Stomach (tissue), 8 donors: ENCODE measurements at regions not wholly inside any gene's neighbourhood (a gene's known extent, or its start where the extent isn't known, plus 50 kb on each side); places are given as distances from the start of the nearest gene placed in this dataset.
"Not testable (repeated sequence)": the region's sequence is repeated elsewhere in the genome, so short reads cannot be mapped to it uniquely, and the experiment has no call there.

Source experiments
- DNase-seq, 2 donors: peaks; one replicate each; pipeline versions ENCODE4 v3.0.0 to v3.0.0-alpha.2; 2013 to 2019
- H3K27ac ChIP-seq, 5 donors: fragments of 200-600 bp in 4 of 5; sonication (generic) in 4 of 5; one replicate each; pipeline ENCODE4 v1.5.1; 2013 to 2019; ENCODE audit warnings: mild to moderate bottlenecking in 1 of 5, moderate library complexity in 1 of 5
- H3K27me3 ChIP-seq, 3 donors: fragments of 200-600 bp; sonication (generic); one replicate each; pipeline ENCODE4 v1.5.1; 2017 to 2019; ENCODE audit warnings: mixed run types in 1 of 3
- H3K36me3 ChIP-seq, 4 donors: fragments of 200-600 bp; sonication (generic); 1 replicate in 3 of 4; 2 replicates in 1 of 4; pipeline ENCODE4 v1.5.1; 2016 to 2019
- H3K4me1 ChIP-seq, 4 donors: fragments of 200-600 bp; sonication (generic); one replicate each; pipeline ENCODE4 v1.5.1; 2016 to 2019
- H3K4me3 ChIP-seq, 4 donors: fragments of 200-600 bp; sonication (generic) in 3 of 4; one replicate each; pipeline ENCODE4 v1.5.1; 2016 to 2019; ENCODE audit warnings: mild to moderate bottlenecking in 1 of 4
- H3K9me3 ChIP-seq, 4 donors: fragments of 200-600 bp; sonication (generic); one replicate each; pipeline ENCODE4 v1.5.1; 2016 to 2019
- EP300 ChIP-seq: sonication (generic); formaldehyde crosslinking; IDR thresholded peaks from one replicate; pipeline ENCODE4 v1.6.1; 2017; ENCODE audit warnings: antibody characterized with exemption
- POLR2AphosphoS5 ChIP-seq, 3 donors: sonication (generic); formaldehyde crosslinking; IDR thresholded peaks; one replicate each; pipeline ENCODE4 v1.6.1; 2016; ENCODE audit warnings: antibody characterized with exemption in 3 of 3
- WGBS, 5 donors: extraction: QIAGEN DNeasy Blood & Tissue Kit in 3 of 5; methylation state at CpG; one replicate each; pipeline versions ENCODE4 v1.1.5 to v1.1.7; 2013 to 2018; 5-methylcytosine and 5-hydroxymethylcytosine counted together
- intact Hi-C: fragments of 100-400 bp; cut with DNase I; formaldehyde crosslinking; loops from one replicate; pipeline ENCODE4 v1.15.1; 2023; ENCODE audit warnings: low total_unique reads
- donor health status: healthy with polysubstance abuse.
- donor health status: Bipolar disorder and iron deficiency.
- donor health status: healthy.

DNA sequence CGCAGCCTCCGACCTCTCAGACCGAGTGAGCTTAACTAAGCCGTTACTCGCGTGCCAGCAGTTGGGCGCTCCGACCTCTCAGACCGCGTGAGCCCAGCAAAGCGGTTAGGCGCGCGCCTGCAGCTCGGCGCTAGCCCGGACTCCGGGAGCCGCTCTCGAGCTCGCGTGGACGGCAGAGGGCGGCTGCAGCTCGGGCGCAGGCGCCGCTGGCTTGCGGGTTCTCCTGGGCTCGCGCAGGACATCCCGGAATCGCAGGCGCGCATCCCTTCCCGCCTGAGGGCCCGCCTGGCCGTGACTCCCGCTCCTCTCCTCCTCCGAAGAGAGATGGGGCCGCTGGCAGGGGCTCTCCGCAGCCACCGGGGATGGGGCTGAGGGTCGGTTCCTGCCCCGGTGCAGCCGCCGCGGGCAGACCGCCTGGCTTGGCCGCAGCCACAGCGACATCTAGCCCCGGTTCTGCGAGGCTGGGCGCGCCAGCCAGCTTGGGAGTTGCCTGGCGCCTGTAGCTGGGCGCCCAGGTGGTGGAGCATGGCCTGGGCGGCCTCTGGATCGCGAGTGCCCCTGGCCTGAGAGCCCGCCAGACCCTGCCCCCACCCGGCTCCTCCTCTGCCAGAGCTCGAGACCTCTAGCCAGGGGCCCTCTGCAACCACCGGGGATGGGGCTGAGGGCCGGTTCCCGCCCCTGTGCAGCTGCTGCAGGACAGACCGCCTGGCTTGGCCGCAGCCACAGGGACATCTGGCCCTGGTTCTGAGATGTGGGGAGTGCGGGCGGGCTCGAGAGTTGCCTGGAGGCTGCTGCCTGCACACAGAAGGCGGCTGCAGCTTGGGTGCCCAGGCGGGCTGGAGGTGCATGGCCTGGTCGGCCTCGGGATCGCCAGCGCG, 85.7 kb upstream of the CCDC180 start:
- Histone ChIP-seq H3K4me1 (peaks cover 18 to 21% (median 18%) of the 10 kb centered on the region in 4 donors), H3K27me3 (peaks cover 0 to 67% (median 36%) of the 10 kb centered on the region in 3 donors), H3K4me3 (peak overlapping the region; percentile 34 to 45 (median 40))
- intact Hi-C loops, H3K27ac ChIP-seq, H3K36me3 ChIP-seq, H3K9me3 ChIP-seq: not testable (repeated sequence)
- peak; percentile 74 to 89 for DNase-seq
- WGBS, 5 donors = 2 to 5% (median 4%) methylated on average over 12 to 76 of the region's 78 CpGs

DNA sequence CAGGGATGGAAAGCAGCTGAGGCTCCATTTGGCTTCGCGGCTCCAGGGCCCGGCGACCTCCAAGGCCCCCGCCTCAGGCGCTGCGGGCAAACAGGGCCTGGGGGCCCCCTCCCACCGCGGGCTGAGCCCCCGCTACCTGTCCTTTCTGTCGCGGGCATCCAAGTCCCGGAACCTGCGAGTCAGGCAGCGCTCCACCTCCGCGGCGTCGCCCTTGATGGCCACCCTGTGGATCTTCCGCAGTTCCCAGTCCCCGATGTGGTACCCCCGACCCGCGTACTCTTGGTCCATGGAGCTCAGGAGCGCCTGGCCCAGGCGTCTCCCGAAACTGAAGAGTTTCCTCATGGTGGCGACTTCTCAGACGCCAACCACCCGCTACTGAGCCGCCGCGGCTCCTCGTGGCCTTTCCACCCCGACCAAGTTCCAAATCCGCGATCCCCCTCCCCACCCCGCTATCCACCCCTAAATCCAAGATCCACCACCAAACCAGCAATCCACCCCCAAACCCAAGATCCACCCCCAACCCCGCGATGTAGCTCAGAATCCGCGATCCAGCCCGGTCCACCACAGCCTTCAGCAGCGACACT, 86.5 kb upstream of the CCDC180 start:
- TF ChIP-seq EP300 (no peak), POLR2AphosphoS5 (IDR thresholded peaks at IDR 0.05) (no peak)
- Histone ChIP-seq H3K4me3 (peak overlapping the region; percentile 34 to 45 (median 40)), H3K36me3 (no peaks in the 10 kb centered on the region), H3K9me3 (no peaks in the 10 kb centered on the region), H3K27me3 (peaks cover 0 to 65% (median 36%) of the 10 kb centered on the region in 3 donors), H3K4me1 (peaks cover 18 to 21% (median 18%) of the 10 kb centered on the region in 4 donors), H3K27ac (no peak overlapping the region)
- intact Hi-C loops = no loop called here
- 2 to 12% (median 6%) methylated on average over 19 to 44 of the region's 44 CpGs for WGBS, 5 donors
- DNase-seq = peak in 1 of 2 donors; percentile 11

GRCh38 chr9:97220396-97220795, 87.1 kb upstream of the CCDC180 start:
- H3K27ac ChIP-seq, H3K36me3 ChIP-seq, intact Hi-C loops, DNase-seq, H3K4me3 ChIP-seq, H3K9me3 ChIP-seq: not testable (repeated sequence)
- 23 to 41% (median 29%) methylated on average over 3 of the region's 3 CpGs for WGBS, 5 donors
- Histone ChIP-seq H3K4me1 (peaks cover 18 to 21% (median 18%) of the 10 kb centered on the region in 4 donors), H3K27me3 (peaks cover 0 to 64% (median 37%) of the 10 kb centered on the region in 3 donors)

- DNase-seq, H3K4me3 ChIP-seq, H3K9me3 ChIP-seq, H3K36me3 ChIP-seq, H3K27ac ChIP-seq, intact Hi-C loops: not testable (repeated sequence)
- WGBS, 5 donors = 63 to 69% (median 64%) methylated on average over 9 to 11 of the region's 12 CpGs
- Histone ChIP-seq H3K4me1 (peaks cover 18 to 21% (median 18%) of the 10 kb centered on the region in 4 donors), H3K27me3 (peaks cover 0 to 60% (median 39%) of the 10 kb centered on the region in 3 donors)
Observed at GRCh38 chr9:97219443-97220140, 87.9 kb upstream of the CCDC180 start.

- H3K4me1 ChIP-seq, intact Hi-C loops, H3K9me3 ChIP-seq, H3K27ac ChIP-seq, H3K4me3 ChIP-seq, DNase-seq, H3K36me3 ChIP-seq: not testable (repeated sequence)
- WGBS, 5 donors = 80 to 94% (median 87%) methylated on average over 8 to 9 of the region's 10 CpGs
- peaks cover 0 to 16% (median 10%) of the 10 kb centered on the region in 3 donors for H3K27me3 ChIP-seq
Observed at GRCh38 chr9:97215127-97215526, 92.3 kb upstream of the CCDC180 start.

DNA sequence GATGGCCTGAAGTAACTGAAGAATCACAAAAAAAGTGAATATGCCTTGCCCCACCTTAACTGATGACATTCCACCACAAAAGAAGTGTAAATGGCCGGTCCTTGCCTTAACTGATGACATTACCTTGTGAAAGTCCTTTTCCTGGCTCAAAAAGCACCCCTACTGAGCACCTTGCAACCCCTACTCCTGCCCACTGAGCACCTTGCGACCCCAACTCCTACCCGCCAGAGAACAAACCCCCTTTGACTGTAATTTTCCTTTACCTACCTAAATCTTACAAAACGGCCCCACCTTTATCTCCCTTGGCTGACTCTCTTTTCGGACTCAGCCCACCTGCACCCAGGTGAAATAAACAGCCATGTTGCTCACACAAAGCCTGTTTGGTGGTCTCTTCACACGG, 92.9 kb upstream of the CCDC180 start:
- H3K27ac ChIP-seq, intact Hi-C loops, H3K4me3 ChIP-seq, H3K9me3 ChIP-seq, H3K36me3 ChIP-seq, DNase-seq, H3K4me1 ChIP-seq, H3K27me3 ChIP-seq: not testable (repeated sequence)
- WGBS, 5 donors = 75 to 84% (median 77%) methylated on average over 6 of the region's 6 CpGs

GRCh38 chr9:97199683-97200082, 107.8 kb upstream of the CCDC180 start:
- DNase-seq, H3K4me1 ChIP-seq, intact Hi-C loops, H3K36me3 ChIP-seq, H3K27me3 ChIP-seq, H3K4me3 ChIP-seq, H3K27ac ChIP-seq: not testable (repeated sequence)
- peaks cover 0 to 14% (median 3%) of the 10 kb centered on the region in 4 donors for H3K9me3 ChIP-seq
- 95 to 97% (median 96%) methylated on average over 11 to 20 of the region's 20 CpGs for WGBS, 5 donors

- H3K9me3 ChIP-seq, intact Hi-C loops, H3K36me3 ChIP-seq, H3K27ac ChIP-seq, H3K27me3 ChIP-seq, DNase-seq, H3K4me3 ChIP-seq, H3K4me1 ChIP-seq: not testable (repeated sequence)
- WGBS, 5 donors = 87 to 92% (median 88%) methylated on average over 4 of the region's 4 CpGs
Observed at GRCh38 chr9:97193767-97194166, 113.7 kb upstream of the CCDC180 start.
